NCI-H1105 (cell line): ENCODE measurements at regions not wholly inside any gene's neighbourhood (a gene's known extent, or its start where the extent isn't known, plus 50 kb on each side); places are given as distances from the start of the nearest gene placed in this dataset.

Experiments used
- DNase-seq: peaks from one replicate; lab custom pipeline; 2025; lab: John Stamatoyannopoulos, UW

DNA sequence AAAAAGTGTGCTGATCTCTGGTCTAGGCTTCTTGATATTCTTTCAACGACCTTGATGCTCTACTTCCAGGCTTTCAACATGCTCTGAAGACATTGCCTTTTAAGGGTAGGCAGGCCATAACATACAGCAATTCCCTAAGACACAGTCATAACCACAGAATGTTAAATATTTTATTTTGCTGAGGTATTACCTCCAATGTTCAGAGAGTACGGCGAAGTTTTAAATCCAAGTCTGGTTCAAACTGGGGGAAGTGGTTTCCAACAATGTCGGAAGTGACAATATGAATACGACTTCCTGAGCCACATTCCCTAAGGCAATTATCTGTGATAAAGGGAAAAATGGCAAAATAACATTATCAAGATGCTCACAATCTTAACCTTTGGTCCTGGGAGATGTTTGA is 1077.9 kb upstream of the PIK3C3 start:
- no peak for DNase-seq

- no peak for DNase-seq
Observed at GRCh38 chr18:40875101-40875615, 1079.9 kb upstream of the PIK3C3 start.

DNA sequence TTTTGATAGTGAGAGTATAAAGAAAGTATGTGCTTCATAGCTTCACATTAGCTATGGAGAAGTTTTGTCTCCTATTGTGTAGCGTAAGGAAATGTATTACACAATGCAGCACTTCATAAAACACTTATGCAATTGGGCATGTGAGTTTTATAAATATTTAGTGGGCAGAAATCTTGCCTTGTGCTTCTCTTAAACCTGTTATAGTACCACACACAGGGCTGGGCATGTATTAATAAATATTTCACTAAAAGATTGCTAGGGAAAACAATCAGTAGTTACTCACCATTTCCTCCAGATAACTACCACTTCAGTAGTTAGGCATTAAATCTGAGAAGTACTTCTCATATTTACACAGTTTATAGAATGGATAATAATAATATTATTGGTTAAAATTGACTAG is 1080.8 kb upstream of the PIK3C3 start:
- no peak for DNase-seq

GRCh38 chr18:40868110-40868858 is 1086.8 kb upstream of the PIK3C3 start:
- DNase-seq: no peak

DNA sequence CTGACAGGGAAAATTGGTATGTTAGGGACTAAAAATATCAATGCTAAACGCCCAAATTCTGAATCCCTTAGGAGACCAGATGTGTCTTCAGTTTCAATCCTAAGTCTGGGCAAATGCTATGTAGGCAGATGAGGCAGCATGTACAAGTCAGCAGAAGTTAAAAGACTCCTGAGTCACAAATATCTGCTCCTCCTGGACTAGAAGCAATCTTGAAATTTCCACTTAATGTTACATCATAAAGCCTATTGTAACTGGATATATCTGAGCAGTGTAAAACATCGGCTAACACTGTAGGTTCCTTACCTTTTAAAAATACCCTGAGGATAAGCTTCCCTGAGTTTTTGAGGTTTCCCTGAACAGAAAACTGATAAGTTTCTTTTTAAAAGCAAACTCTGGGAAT is 1087.6 kb upstream of the PIK3C3 start:
- DNase-seq: no peak

- no peak for DNase-seq
Observed at GRCh38 chr18:40866968-40867367, 1088.1 kb upstream of the PIK3C3 start.

- peak; percentile 18 for DNase-seq
Observed at GRCh38 chr18:40866013-40866645, 1088.9 kb upstream of the PIK3C3 start.

DNA sequence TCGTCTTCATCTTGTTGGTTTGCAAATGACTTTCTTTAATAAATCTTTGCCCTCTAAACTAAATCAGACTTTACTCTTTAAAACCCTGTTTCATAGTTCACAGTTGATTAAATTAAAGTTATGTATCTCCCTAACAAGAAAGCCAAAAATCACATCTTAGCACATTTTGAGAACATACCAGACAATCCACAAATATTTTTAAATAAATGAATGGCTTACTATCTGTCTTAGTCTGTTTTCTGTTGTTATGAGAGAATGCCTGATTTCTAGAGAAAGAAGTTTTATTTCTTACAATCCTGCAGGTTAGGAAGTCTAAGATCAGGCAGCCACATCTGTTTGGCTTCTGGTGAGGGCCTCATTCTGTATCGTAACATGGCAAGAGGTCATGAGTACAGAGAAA is 1090.2 kb upstream of the PIK3C3 start:
- DNase-seq: no peak

DNA sequence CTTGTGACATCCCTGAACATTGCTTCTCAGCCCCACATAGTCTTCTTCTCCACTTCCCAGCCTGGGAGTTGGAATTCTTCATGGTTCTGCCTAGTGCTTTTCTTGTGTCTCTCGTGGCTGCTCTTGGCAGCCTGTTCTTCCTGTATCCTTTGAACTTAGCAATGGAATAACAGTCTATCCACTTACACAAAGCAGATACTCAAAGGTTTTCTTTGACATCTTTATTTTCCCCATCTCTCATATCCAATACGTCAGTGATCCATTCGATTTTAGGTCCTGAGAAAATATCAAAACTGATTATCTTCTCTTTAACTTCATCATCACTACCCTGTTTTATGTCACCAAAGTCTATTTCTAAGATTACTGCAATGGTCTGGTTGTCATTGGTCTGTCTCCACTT is 1091.2 kb upstream of the PIK3C3 start:
- DNase-seq: no peak

- DNase-seq: no peak
Observed at GRCh38 chr18:40860189-40860588, 1094.8 kb upstream of the PIK3C3 start.

DNA sequence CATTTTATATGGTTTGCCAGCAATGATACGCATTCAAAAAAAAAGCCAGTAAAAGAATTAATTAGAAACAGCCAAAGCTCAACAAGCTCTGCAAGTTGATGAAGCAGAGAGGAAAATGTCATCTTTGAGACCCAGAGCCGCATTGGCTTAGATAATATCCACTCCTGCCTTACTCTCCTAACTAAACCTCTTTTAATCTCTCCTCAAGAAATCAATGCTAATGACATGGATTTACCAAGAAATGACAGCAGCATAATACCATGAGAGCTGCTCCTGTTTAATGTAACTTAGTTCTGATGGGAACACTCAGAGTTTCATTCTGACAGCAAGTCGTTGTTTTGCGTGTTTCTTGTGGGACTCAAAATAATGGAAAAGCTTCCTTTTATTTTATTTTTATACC is 1099.4 kb upstream of the PIK3C3 start:
- no peak for DNase-seq

DNA sequence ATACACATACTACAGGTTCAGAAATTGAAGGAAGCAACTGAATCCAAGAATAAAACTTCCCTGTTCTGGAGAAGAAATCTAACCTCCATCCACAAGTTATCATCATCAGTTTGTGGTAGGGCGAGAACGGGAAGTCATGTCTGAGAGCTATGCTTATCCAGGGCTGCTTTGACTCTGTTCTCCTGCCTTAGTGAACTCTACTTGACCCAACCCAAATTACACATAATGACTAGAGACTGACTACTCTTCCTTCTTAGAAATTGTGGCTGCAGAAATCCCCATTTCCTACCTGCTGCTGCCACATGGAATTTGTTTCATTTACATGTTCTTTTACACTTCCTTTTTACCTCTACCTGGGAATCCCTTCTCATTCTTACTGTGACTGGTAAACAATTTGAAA is 1102.6 kb upstream of the PIK3C3 start:
- DNase-seq: no peak

- peak; percentile 79 for DNase-seq
Observed at GRCh38 chr18:40851014-40851429, 1104.0 kb upstream of the PIK3C3 start.

DNA sequence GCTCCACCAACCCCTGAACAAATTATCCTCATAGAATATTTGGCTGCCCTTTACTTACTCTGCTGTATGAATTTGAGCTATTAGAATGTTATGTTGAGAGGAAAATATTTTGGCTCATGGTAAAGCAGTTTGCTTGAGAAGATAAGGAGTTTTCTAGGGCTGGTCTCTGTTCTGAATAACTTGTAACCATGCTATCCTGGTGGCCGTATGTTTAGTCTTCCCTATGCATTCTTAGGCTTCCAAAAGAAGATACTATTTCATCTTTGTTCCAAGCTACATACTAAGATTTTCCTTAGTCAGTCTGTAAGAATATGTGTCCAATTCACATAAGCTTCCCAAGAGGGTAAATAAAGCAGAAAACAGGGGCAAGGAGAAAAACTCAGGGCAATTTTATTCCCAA is 1105.1 kb upstream of the PIK3C3 start:
- no peak for DNase-seq

DNA sequence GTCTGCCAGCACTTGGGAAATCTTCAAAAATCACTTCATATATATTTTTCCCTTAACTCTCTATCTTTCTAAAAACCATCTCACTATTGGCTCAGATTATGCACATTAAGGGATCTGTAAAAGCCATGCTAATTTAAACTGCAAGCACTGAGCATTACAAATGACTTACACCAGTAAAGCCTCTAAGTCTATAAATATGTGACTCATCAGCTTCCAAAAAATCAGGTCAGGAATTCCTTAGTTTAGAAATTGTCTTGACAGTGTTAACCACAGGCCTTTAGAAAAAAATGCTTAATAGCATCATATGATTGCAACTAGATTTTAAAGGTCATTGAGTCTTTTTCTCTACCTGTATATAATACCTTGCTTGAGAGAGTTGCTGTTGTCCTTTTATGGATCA is 1113.6 kb upstream of the PIK3C3 start:
- DNase-seq: no peak

DNA sequence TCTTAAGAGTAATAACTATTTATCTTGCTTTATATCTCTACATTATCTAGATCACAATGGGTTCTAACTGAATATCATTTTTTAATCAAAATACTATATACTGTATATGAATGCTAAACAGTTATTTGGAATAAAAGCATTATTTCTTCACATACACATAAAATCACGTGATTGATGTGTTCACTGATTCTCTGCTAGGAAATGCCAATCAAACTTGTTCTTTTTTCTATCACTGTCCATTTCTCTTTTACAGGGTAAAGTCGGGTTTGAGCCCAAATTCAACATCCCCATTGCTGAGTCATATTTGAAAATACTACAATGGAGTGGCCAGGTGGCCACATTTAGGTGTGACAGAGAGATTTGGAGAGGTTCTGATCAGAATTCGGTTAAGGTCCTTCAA is 1114.0 kb upstream of the PIK3C3 start:
- DNase-seq: no peak

DNA sequence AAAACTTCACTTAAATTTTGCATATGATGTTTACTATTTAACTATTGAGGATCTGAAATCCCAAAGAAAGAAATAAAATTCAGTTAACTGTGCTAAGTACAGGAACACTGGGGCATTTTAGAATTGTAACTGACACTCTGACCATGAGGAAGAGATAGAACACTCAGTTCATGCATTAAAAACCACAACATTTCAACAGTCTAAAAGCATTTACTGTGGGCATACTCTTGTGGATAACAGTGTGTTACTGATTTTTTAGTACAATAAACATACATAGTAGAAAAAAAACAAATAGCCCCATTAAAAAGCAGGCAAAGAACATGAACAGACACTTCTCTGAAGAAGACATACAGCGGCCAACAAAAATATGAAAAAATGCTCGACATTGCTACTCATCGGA is 1122.7 kb upstream of the PIK3C3 start:
- no peak for DNase-seq

DNA sequence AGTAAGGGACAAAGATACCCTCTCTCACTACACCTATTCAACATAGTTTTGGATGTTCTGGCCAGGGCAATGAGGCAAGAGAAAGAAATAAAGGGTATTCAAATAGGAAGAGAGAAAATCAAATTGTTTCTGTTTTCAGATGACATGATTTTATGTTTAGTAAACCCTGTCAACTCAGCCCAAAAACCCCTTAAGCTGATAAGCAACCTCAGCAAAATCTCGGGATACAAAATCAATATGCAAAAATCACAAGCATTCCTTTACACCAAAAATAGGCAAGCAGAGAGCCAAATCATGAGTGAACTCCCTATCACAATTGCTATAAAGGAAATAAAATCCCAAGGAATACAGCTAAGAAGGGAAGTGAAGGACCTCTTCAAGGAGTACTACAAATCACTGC is 1130.7 kb upstream of the PIK3C3 start:
- DNase-seq: no peak

DNA sequence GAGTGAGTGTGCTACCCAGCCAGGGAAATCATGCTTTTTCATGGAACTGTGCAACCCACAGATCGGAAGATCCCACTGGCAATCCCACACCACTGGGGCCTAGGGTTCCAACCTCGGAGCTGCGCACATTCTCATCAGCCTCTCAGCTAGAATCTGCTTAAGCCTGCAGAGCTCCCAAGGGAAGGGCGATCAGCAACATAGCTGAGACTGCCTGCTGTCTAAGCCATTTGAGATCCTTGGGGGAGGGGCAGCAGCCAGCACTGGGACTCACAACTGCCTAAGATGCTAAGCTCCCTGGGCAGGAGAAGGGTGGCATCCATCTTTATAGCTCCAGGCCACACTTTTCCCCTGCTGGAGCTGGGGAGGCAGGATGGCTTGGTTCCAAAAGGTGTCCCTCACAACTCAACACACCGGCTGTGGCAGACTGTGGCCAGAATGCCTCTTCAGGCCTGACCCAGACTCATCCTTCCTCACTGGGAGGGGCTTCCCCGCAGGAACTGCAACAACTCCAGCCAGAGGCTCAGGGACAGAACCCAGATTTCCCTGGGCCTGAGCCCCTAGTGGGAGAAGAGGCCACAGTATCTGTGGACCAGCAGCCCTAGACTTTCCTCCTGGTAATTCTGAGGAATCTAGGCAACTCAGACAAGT is 1133.3 kb upstream of the PIK3C3 start:
- no peak for DNase-seq

- DNase-seq: no peak
Observed at GRCh38 chr18:40812981-40813515, 1142.0 kb upstream of the PIK3C3 start.

GRCh38 chr18:40810372-40810771 is 1144.7 kb upstream of the PIK3C3 start:
- DNase-seq: no peak

GRCh38 chr18:40789286-40789685 is 1165.7 kb upstream of the PIK3C3 start:
- no peak for DNase-seq
